ENCODE measurements at regions not wholly inside any gene's neighbourhood (a gene's known extent, or its start where the extent isn't known, plus 50 kb on each side); places are given as distances from the start of the nearest gene placed in this dataset.

DNA sequence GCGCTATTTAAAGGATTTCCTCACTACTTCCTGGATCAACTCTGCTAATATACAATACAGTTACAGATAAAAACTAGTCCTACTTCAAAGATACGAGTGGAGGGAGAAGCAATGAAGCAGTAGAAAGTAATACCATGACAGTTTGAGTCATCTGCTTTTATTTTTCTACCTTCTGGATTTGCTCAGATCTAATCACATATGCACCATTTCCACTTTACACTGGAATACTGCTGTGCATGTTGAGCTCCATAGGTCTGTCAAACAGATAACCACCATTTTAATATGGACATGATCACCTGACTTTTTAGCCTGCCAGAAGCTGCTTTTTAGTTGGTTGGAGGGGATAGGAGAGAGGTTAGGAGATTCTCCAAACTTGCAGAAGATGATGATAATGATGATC lies 92.5 kb downstream of the MMUT start:
- TF ChIP-seq, protein P1, sequence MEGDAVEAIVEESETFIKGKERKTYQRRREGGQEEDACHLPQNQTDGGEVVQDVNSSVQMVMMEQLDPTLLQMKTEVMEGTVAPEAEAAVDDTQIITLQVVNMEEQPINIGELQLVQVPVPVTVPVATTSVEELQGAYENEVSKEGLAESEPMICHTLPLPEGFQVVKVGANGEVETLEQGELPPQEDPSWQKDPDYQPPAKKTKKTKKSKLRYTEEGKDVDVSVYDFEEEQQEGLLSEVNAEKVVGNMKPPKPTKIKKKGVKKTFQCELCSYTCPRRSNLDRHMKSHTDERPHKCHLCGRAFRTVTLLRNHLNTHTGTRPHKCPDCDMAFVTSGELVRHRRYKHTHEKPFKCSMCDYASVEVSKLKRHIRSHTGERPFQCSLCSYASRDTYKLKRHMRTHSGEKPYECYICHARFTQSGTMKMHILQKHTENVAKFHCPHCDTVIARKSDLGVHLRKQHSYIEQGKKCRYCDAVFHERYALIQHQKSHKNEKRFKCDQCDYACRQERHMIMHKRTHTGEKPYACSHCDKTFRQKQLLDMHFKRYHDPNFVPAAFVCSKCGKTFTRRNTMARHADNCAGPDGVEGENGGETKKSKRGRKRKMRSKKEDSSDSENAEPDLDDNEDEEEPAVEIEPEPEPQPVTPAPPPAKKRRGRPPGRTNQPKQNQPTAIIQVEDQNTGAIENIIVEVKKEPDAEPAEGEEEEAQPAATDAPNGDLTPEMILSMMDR (IDR thresholded peaks at IDR 0.05): no peak
- TF ChIP-seq ZFX (IDR thresholded peaks at IDR 0.05; ENCODE audit: borderline replicate concordance): no peak
